HG02943 (cell line): ENCODE measurements at regions not wholly inside any gene's neighbourhood (a gene's known extent, or its start where the extent isn't known, plus 50 kb on each side); places are given as distances from the start of the nearest gene placed in this dataset.

Experiments used
- ATAC-seq: cut with Tn5 transposase; IDR thresholded peaks from one replicate; pipeline ENCODE4 v1.9.1; 2021; ENCODE audit warnings: mild to moderate bottlenecking, low read depth, moderate library complexity; ENCODE audit not compliant: unreplicated experiment

DNA sequence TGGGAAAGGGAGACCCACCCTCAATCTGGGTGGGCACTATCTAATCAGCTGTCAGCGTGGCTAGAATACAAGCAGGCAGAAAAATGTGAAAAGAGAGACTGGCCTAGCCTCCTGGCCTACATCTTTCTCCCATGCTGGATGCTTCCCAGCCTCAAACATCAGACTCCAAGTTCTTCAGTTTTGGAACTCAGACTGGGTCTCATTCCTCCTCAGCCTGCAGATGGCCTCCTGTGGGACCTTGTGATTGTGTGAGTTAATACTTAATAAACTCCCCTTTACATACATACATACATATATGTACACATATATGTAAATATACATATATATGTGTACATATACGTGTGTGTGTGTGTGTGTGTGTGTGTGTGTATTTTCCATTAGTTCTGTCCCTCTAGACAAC lies 207.1 kb downstream of the BRINP2 start:
- no peak for ATAC-seq

DNA sequence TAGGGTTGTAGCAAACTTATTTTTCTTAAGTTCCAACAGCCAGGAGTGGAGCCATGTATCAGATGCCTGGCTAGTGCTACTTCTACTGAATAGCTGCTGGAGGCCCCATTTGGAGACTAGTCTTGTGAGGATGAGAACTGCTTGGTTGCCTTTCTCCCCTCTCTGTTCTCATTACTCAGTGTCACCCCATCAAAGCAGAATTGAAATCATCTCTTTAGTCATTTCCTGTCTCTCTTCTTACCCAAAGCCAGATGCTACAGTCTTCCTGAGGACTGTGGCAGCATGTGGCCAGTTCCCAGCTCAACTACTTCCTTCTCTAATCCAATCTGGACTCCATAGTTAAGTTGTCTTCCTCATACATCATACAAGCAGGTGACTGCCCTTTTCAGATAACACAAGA lies 197.5 kb downstream of the BRINP2 start:
- no peak for ATAC-seq

DNA sequence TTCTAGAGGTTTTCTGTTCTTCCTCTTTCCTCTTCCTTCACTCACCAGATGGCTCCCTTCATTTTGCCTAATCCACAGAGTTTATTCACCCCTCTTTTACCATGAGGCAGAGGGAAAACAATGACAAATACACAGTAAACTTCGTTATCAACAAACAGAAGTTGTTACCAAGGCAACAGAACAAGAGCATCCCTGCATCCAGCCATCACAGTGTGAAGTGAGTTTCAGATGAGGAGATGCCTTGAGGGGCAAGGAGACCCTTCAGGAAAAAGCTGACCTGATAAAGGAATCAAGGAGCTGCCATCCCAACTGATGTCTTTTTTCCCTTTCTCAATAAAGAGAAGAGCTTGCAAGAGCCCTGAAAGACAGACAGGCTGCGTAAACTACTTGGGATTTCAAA lies 195.3 kb downstream of the BRINP2 start:
- ATAC-seq: no peak

DNA sequence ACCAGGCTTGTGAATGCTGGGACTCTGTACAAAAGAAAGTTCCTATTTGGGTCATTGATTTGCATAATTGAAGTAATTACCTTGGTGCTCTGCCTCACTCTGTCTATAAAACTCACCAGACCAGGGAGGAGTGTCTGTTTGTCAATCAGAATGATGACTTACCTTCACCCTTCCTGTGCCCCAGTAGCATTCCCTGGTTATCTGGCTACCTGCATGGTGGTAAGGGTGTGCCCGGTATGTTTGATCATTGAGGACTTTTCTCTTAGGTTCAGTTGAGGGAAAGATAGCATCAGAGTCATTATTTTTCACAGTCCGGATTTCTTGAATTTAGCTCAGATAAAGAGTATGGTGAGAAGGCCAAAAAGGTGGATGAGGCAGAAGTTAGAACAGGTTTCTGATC lies 190.0 kb downstream of the BRINP2 start:
- ATAC-seq: no peak

DNA sequence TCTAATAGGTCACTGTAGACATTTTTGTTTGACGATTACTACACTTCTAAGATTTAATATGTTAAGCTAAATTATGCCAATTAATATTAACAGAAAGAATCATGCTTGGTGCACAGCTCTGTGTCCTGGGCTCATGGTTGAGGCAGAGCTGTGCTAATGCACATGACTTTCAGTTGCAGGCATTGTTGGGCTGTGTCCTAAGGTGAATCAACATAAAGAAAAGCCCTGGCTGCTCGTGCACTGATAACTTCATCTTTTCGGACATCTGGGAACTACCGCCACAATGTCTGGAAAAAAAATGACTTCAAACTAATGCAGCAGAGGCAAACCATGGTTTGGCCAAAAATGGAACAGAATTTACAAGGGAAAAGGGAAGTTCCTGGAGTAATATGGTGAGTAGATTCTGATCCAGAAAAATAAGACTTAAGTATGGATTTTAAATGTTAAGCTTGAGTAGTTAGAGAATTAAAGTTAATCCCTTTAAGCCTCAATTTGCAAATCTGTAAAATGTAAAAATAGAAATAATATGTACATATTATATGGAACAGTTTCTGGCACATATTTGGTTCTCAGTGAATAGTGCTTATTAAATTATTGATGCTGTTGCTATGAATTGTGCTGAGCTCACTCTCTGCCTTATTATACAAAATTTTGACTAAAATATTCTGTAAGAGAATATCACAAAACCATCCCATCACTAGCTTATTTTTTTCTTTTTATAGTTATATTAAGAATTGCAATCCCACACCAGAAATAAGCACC lies 186.1 kb downstream of the BRINP2 start:
- ATAC-seq: no peak

DNA sequence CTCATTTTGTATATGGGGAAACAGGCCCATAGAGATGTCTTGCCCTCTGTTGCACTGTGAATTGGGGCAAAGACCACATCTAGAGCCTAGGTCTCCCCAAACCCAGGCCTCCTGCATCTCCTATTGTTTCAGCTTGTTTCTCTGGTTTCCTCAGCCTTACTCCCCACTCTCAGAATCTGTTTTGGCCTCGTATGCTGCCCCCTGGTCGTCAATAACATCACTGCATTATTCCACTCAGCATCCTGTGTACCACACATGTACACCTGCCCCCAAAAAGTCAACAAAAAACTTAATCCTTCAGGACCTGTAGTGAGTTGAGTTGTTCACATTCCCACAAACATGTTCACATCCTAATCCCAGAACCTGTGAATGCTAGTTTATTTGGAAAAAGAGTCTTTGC lies 184.8 kb downstream of the BRINP2 start:
- ATAC-seq: no peak

DNA sequence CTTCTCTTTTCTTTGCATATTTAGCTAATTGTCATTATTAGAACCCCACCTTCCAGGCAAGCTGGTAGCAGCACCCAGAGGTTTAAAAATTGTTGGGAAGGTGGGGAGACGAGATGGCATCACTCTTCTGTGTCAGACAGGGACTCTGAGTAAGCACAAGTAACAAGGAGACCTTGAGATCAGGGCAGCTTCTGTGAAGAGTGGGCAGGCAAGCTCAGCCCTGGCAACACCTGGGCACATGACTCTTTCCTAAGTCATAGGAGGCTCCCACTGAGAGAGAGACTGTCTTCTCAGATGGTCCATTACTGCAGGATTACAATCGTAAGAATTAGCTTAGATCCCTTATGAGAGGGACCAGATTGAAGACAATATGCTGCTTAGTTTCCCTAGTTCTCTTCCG lies 183.5 kb downstream of the BRINP2 start:
- no peak for ATAC-seq

DNA sequence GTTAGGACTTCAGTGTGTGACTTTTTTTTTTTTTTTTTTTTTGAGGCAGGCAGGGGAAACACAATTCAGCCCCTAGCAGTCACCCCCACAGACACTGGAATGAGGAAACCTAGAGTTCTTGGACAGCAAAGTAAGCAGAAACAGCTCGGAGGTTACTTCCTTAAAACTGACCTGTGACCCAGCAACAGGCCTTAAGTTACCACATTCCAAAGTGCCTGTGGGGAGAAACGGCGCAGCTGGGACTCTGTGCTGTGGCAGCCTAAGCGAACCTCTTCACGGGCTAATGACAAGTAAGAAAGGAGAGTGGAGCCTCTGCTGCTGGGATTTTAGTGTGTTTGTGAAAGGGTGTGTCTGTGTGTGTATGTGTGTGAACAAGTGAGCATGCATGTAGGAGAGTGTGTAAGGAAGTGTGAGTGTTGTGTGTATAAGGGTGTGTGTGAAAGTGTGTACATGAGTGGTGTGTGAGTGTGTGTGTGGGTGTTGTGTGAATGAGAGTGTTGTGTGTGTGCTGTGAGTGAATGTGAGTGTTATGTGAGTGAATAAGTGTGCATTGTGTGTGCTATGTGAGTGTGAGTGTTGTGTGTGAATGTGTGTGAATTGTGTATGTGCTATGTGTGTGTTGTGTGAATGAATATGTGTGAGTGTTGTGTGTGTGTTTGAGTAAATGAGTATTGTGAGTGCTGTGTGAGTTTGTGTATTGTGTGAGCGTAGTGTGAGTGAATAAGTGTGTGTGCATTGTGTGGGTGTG lies 180.8 kb downstream of the BRINP2 start:
- ATAC-seq: no peak

DNA sequence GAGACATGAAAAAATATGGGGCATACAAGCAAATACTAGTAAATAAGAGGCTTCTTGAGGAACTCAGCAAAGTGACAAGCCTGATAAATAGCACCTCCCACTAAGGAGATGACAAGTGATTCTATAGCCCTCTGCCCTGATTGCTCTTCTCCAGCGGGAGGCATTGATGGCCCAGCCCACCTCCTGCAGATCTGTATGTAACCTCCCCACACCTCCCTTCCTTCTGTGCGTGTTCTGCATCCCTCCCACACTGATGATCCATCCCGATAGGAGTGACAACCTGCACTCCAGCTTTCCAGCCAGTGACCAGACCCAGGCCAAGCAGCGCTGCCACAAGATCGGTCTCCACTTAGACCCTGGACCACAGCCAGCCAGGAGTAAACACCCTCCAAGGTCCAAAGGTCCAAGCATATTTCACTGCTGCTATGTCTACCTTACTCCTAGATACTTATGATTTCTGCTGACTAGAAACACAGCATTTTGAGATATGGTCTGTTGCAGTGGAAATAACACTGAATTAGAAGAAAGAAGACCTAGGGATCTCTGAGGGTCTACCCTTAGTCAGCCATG lies 176.1 kb downstream of the BRINP2 start:
- no peak for ATAC-seq

DNA sequence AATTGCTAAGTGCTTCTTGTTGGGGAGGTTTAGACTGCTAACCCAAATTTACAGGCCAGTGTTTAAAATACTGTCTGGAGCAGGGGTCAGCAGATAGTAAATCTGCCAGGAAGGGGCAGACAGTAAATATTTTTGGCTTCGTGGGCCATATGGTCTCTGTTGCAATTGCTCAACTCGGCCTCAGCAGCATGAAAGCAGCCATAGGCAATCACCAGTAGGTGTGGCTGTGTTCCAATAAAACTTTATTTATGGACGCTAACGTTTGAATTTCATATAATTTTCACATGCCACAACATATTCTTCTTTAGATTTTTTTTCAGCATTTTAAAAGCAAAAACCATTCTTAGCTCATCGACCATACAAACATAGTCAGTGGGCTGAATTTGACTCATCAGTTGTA lies 172.7 kb downstream of the BRINP2 start:
- no peak for ATAC-seq

DNA sequence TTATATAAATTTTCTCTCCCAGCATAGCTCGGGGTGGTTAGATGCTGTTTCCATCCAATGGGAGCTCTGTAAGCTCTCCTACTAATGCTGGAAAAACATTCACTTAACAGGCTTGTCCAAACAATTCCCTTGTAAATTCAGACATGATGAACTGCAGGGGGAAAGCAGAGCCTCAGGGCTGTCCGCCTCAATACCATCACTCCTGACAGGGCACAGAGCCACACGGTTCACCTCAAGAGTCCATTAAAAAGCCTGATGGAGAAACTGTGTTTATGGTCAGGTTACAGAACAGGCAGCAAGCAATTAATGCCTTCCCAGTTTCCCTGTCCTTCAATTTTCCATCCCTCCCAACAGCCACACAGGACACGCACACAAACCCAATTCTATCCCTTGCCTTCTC lies 171.0 kb downstream of the BRINP2 start:
- no peak for ATAC-seq

DNA sequence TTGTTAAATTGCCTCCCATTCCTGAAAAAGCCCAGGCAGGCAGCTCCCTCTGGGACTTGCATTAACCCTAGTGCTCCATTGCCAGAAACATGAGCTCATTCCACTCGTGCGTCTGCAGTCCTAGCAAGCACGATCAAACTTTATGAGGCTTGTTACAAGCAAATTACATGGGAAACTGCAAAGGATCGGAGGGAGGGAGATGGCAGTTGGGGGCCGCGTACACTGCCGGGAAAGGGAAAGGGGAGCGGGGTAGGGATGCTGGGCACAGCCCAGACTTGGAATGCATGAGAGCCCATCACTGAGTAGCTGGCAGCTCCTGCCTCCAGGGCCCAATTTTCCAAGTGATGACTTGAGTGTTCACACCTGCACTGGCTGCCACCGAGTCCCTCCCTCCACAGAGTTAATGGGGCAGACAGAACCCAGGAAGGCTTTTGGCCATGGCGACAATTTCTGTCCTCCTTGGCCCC lies 169.9 kb downstream of the BRINP2 start:
- ATAC-seq: no peak

DNA sequence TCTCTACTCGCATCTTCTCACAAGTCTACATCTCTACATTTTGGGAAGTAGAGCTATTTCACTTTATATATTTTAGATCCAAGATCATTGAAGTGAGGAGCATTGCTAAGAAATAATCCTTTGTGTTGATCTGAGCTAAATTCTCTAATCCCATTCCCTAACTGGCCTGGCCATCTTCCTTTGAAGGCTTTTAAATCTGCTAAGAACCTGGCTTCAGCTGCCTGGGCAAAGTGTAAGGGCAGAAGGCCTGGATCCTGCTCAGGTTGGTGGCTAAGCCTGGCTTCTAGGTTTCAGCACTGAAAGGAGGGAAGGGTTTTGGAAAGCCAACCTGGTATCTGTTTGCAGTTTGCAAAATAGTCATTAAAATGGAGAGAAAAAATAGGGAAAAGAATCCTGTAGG lies 167.6 kb downstream of the BRINP2 start:
- ATAC-seq: no peak

DNA sequence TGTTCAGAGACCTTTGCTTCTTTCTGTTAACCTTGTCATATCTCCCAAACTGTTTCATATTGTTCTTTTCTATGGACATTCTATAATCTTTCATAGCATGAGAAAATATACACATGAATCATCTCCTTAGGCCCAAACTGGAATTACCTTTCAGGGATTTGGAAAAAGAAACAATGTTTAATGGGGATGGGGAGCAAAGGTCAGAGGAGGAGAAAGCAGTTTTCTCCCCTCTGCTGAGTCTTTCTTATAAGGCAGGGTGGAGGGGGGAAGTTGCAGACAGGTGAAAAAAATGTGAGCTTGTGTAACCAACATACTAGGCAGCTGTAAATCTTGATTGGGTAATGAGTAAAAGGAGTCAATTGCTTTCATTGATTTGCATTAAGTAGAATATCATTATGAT lies 164.1 kb downstream of the BRINP2 start:
- no peak for ATAC-seq

DNA sequence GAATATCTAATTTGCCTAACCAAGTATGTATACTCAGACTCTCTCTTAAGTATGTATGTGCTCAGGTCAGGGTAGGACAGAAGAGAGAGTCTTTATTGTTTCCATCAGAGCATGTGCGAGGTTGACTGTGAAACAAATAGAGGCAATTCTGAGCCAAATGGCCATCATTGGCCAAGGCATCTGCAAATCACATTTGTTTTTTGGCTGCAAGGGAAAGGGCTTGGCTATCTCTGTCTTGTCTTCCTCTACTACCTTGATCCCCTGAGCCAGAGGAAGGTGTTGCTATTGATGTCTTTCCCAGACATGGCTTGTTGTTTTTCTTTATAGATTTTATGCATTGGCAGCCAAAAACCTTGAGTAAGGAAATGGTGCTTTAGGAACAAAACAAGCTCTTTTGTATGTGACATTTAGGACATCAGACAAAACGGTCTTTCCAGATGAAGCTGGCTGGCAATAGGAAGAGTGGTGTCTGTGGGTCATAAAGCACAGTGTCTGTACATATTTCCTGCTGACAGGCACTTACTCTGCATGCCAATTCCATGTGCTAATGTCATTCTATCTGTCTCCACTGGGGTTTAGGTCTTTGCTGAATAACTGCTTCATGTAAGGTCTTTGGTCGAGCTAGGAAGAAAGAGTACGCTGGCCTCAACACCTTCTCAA lies 163.3 kb downstream of the BRINP2 start:
- ATAC-seq: no peak
